ENCODE measurements at regions not wholly inside any gene's neighbourhood (a gene's known extent, or its start where the extent isn't known, plus 50 kb on each side); places are given as distances from the start of the nearest gene placed in this dataset.
"Not testable (repeated sequence)": the region's sequence is repeated elsewhere in the genome, so short reads cannot be mapped to it uniquely, and the experiment has no call there.

- DNase-seq, result no peak
These were observed 1461.0 kb downstream of the AMY1C start for GRCh38 chr1:105210747-105211146.

- DNase-seq, result no peak
These were observed 1481.7 kb downstream of the AMY1C start for GRCh38 chr1:105231378-105231777.

- no peak for DNase-seq
These were observed 1493.7 kb downstream of the AMY1C start for GRCh38 chr1:105243411-105243810.

GRCh38 chr1:105243969-105244368, 1494.3 kb downstream of the AMY1C start:
- no peak for DNase-seq

- no peak for DNase-seq
These were observed 1505.2 kb downstream of the AMY1C start for GRCh38 chr1:105254906-105255305.

GRCh38 chr1:105260001-105260400, 1510.3 kb downstream of the AMY1C start:
- no peak for DNase-seq

GRCh38 chr1:105270966-105271365, 1521.3 kb downstream of the AMY1C start:
- no peak for DNase-seq

GRCh38 chr1:105272376-105272775, 1522.7 kb downstream of the AMY1C start:
- not testable (repeated sequence) for DNase-seq

GRCh38 chr1:105294838-105295237, 1545.1 kb downstream of the AMY1C start:
- DNase-seq, result no peak

GRCh38 chr1:105310063-105310462, 1560.4 kb downstream of the AMY1C start:
- no peak for DNase-seq

GRCh38 chr1:105317976-105318375, 1568.3 kb downstream of the AMY1C start:
- no peak for DNase-seq

GRCh38 chr1:105326886-105327285, 1577.2 kb downstream of the AMY1C start:
- DNase-seq, result no peak

GRCh38 chr1:105337420-105337819, 1587.7 kb downstream of the AMY1C start:
- no peak for DNase-seq

GRCh38 chr1:105343317-105343716, 1593.6 kb downstream of the AMY1C start:
- no peak for DNase-seq

- DNase-seq, result no peak
These were observed 1609.8 kb downstream of the AMY1C start for GRCh38 chr1:105359457-105359856.

GRCh38 chr1:105362438-105362837, 1612.7 kb downstream of the AMY1C start:
- no peak for DNase-seq

- no peak for DNase-seq
These were observed 1618.7 kb downstream of the AMY1C start for GRCh38 chr1:105368446-105368845.

GRCh38 chr1:105373681-105374080, 1624.0 kb downstream of the AMY1C start:
- no peak for DNase-seq

- no peak for DNase-seq
These were observed 1636.8 kb downstream of the AMY1C start for GRCh38 chr1:105386489-105386888.

GRCh38 chr1:105396001-105396400, 1646.3 kb downstream of the AMY1C start:
- DNase-seq, result no peak

- no peak for DNase-seq
These were observed 1649.2 kb downstream of the AMY1C start for GRCh38 chr1:105398909-105399308.

GRCh38 chr1:105399716-105400115, 1650.0 kb downstream of the AMY1C start:
- DNase-seq, result no peak

- no peak for DNase-seq
These were observed 1640.2 kb upstream of the PRMT6 start for GRCh38 chr1:105416261-105416660.

- no peak for DNase-seq
These were observed 1637.4 kb upstream of the PRMT6 start for GRCh38 chr1:105419030-105419429.

- DNase-seq, result no peak
These were observed 1628.9 kb upstream of the PRMT6 start for GRCh38 chr1:105427543-105427942.

All from T-helper 1 cell (primary cell).